ENCODE measurements at regions not wholly inside any gene's neighbourhood (a gene's known extent, or its start where the extent isn't known, plus 50 kb on each side); places are given as distances from the start of the nearest gene placed in this dataset.
"Not testable (repeated sequence)": the region's sequence is repeated elsewhere in the genome, so short reads cannot be mapped to it uniquely, and the experiment has no call there.

DNA sequence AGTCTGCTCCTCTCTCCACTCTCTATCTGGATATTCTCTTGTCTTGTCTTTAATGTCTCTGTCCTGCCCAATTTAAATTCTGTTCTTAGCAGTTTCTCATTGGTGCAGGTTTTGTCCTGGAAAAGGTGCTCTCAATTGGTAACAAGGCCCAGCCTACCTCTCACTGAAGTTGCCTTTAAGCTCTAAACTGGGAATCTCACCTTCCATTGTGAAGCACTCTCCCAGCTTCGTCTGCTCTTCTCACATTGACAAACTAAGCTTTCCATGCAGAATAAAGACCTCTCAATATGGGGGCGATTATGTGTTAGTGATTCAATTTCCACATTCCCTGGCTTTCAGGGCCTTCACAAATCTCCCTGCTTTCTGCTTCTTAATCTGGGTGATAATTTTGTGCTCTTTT, 1712.2 kb downstream of the GRIK2 start:
- DNase-seq = no peak

DNA sequence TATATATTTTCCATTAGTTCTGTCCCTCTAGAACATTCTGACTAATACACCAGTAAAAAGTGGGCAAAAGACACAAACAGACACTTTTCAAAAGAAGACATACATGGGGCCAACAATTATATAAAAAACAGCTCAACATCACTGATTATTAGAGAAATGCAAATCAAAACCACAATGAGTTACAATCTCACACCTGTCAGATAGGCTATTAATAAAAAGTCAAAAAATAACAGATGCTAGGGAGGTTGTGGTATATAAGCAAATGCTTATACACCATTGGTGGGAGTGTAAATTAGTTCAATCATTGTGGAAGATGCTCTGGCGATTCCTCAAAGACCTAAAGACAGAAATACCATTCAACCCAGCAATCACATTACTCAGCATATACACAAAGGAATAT, 1707.8 kb downstream of the GRIK2 start:
- DNase-seq = no peak

GRCh38 chr6:103092414-103092813, 1698.9 kb downstream of the GRIK2 start:
- not testable (repeated sequence) for DNase-seq

DNA sequence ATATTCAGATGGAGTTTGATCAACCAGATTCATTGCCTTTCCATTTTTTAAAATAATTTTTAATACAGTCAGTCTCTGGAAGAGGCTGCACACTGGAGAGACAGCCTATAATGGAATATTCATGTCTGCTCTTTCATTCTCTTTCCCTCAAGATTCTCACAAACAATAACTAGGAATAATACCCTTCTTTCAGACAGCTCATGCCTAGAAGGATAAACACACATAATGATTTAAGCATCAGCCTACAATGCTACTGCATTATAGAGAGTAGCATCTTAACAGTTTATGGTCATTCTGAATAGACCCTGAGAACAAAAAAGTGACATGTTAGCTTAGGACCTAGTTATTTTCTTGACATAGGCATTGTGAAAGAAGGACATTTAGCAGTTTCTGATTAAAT, 1692.3 kb downstream of the GRIK2 start:
- no peak for DNase-seq

GRCh38 chr6:103081876-103082630, 1688.5 kb downstream of the GRIK2 start:
- DNase-seq = no peak

DNA sequence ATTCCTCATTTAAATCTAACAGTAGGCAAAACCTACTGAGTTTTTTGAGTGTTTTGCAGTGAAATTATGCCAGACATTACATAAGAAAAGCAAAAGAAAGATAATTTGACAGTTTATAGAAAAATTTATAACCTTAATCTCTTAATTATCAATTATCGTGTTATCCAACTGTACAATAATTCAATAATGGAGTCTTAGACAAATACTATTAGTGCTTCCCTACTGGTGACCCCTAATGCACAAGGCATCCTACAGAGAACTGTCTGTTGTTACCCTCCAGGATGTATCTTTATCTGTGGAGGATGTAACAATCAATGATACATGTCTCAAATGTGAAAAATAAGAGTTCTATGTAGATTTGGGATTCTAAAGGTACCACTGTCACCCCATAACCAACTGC, 1687.6 kb downstream of the GRIK2 start:
- no peak for DNase-seq

DNA sequence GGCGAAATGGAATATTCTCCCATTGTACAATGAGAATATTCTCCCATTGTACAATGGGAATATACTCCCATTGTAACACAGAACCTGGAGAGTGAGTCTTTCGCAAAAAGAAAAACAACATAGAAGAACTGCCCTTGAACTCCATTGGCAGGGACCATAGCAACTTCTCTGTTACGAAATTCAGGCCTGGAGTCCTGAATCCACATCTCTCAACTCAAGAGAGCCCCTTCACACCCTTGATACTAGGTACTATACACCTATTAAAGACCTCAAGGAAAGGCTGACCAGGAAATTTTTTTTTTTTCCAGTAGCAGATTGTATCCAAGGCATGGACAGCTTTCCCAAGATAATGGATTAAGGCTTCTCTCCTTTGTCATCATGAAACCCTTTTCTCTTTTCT, 1687.0 kb downstream of the GRIK2 start:
- no peak for DNase-seq

- no peak for DNase-seq
Observed at GRCh38 chr6:103079867-103080266, 1686.4 kb downstream of the GRIK2 start.

DNA sequence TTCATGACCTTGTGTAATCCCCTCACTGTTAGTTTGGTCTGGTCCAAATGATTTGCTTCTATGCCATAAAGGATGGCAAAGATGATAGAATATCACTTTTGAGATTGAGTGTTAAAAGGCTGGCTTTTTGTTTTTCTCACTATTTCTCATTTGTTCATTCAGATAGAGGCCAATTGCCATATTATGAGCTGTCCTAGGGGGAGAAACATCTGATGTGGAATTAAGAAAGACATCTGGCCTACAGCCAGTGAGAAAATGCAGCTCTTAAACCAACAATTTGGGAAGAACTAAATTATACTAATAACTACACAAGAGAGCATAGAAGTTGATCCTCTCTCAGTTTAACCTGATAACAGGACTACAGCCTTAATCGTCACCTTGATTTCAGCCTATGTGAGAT, 1668.6 kb downstream of the GRIK2 start:
- no peak for DNase-seq

- DNase-seq = no peak
Observed at GRCh38 chr6:103047567-103047966, 1654.1 kb downstream of the GRIK2 start.

- DNase-seq = no peak
Observed at GRCh38 chr6:103042336-103042735, 1648.8 kb downstream of the GRIK2 start.

DNA sequence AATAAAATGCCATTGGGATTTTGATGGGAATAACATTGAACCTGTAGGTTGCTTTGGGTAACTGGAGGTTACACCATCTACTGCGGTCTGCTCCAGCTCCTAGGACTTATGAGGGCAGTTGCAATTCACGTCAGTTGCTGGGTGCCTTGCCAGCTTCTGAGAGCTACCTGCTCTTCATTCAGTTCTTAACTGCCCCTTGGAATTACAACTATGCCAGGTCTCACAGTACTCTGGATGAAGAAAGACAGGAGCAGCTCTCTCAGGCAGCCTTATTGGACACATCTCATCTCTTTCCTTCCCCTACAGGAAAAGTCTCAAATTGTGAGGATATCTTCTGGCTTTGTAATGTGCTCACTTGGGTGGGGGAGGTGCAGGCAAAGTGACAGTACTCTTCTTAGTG, 1643.3 kb downstream of the GRIK2 start:
- no peak for DNase-seq

DNA sequence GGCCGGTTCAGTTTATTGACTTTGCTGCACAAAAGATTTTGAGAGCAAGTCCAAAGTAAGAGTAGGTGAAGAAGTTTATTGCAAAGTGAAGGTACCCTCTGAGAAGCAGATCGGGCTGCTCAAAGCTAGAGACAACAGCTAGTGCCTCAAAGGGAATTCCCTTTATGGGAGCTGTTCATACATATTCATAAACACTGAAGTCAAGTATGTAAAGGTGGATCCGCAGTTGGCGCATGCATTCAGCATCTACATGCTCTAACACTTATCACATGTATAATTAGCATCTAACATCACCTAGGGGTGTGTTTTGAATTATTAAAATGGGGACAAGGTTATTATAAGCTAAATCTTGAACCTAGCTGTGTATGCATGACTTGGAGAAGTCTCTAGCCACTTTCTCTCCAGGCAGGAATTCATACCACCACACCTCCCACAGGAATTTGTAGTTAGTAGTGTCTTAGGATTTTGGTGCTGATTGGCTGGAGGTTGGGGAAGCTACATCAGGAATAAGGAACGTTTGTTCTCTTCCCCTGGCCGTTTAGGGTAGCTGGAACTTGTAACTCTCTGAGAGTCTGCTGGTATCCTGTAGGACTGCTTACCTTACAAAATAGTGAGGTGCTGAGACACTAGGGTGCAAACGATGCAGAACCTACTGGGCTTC, 1633.9 kb downstream of the GRIK2 start:
- DNase-seq = no peak

- DNase-seq = no peak
Observed at GRCh38 chr6:103018426-103018825, 1624.9 kb downstream of the GRIK2 start.

DNA sequence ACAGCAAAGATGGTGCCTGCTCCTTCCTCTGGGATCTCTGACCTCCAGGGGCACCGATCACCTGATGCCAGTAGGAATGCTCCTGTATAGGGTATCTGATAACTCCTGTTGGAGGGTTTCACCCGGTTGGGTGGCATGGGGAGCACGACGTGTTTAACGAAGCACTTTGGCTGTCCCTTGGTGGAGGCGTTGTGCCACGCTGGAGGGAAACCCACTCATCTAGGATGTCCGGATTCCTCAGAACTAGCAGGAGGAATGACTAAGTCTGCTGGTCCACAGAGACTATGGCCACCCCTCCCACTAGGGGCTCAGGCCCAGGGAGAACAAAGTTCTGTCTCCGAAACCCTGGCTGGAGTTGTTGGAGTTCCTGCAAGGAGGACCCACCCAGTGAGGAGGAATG, 1624.4 kb downstream of the GRIK2 start:
- DNase-seq = no peak

- DNase-seq = no peak
Observed at GRCh38 chr6:103011605-103012004, 1618.1 kb downstream of the GRIK2 start.

DNA sequence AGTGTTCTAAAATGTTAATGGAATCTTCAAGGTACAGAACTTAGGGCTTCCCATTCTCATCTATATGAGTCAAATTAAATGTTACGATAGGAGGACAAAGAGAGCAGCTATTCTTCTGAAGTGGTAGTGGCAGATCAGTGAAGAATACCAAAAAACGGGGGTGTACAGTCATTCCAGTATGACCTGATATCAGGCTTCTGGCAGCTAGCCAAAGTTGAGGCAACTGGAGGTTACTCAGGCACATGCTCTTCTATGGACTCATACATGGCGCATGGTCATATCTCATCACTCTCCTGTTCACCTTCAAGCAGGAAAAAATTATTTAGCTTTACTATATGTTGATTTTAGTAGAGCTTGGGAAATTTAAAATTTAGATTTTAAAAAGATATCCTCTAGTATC, 1608.8 kb downstream of the GRIK2 start:
- DNase-seq = no peak

GRCh38 chr6:103001724-103002123, 1608.2 kb downstream of the GRIK2 start:
- no peak for DNase-seq

GRCh38 chr6:103000688-103001087, 1607.2 kb downstream of the GRIK2 start:
- no peak for DNase-seq

- no peak for DNase-seq
Observed at GRCh38 chr6:102995491-102995890, 1602.0 kb downstream of the GRIK2 start.

- no peak for DNase-seq
Observed at GRCh38 chr6:102994866-102995265, 1601.4 kb downstream of the GRIK2 start.

DNA sequence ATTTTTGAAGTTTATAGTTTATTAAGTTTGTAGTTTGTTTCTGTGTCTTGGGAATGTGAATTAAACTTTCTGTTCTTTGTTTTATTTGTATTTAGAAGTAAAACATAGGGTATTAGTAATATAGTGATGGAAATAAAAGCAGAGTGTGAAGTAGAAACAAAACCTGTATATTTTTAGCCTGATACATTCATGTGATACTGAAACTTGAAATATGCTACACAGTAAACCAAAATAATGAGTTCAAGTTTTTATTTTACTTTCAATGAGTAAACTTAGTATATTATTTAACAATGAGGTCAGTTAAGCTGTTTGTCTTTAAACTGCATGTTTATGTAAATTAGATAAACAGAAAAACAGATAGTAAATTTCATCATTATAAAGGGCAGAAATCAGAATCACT, 1592.6 kb downstream of the GRIK2 start:
- no peak for DNase-seq

GRCh38 chr6:102984357-102984756, 1590.8 kb downstream of the GRIK2 start:
- no peak for DNase-seq

- no peak for DNase-seq
Observed at GRCh38 chr6:102981490-102982015, 1588.0 kb downstream of the GRIK2 start.

GRCh38 chr6:102980951-102981350, 1587.4 kb downstream of the GRIK2 start:
- no peak for DNase-seq

Data from stimulated activated CD4-positive, alpha-beta T cell treated with anti-CD3 and anti-CD28 coated beads, Interleukin-4, amount 100 ng/mL, for 4 hours (primary cell).